ENCODE measurements at regions not wholly inside any gene's neighbourhood (a gene's known extent, or its start where the extent isn't known, plus 50 kb on each side); places are given as distances from the start of the nearest gene placed in this dataset.

DNA sequence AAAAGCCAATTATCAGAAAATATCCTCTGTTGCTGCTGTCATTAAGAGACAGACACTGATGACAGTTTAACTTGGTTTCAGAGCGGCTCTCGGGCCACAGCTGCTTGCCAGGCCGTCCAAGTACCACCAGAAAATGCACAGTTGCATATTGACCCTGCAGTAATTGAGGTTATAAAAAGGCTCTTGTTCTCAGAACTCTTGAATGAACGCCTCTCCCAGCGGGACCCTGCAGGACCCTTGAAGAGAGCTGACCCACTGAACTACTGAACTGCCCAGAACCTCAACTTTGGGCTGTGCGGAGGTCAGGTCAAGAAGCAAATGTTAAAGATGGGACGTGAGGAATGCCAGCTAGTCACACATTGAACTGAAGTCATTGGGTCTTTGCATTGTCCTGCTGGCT lies 1559.0 kb upstream of the SLC10A2 start:
- no peak for TF ChIP-seq EP300 (IDR thresholded peaks at IDR 0.05; ENCODE audit: borderline replicate concordance)
- TF ChIP-seq, protein P1, sequence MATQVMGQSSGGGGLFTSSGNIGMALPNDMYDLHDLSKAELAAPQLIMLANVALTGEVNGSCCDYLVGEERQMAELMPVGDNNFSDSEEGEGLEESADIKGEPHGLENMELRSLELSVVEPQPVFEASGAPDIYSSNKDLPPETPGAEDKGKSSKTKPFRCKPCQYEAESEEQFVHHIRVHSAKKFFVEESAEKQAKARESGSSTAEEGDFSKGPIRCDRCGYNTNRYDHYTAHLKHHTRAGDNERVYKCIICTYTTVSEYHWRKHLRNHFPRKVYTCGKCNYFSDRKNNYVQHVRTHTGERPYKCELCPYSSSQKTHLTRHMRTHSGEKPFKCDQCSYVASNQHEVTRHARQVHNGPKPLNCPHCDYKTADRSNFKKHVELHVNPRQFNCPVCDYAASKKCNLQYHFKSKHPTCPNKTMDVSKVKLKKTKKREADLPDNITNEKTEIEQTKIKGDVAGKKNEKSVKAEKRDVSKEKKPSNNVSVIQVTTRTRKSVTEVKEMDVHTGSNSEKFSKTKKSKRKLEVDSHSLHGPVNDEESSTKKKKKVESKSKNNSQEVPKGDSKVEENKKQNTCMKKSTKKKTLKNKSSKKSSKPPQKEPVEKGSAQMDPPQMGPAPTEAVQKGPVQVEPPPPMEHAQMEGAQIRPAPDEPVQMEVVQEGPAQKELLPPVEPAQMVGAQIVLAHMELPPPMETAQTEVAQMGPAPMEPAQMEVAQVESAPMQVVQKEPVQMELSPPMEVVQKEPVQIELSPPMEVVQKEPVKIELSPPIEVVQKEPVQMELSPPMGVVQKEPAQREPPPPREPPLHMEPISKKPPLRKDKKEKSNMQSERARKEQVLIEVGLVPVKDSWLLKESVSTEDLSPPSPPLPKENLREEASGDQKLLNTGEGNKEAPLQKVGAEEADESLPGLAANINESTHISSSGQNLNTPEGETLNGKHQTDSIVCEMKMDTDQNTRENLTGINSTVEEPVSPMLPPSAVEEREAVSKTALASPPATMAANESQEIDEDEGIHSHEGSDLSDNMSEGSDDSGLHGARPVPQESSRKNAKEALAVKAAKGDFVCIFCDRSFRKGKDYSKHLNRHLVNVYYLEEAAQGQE (IDR thresholded peaks at IDR 0.05; ENCODE audit: low read depth): no peak
